AG04449 (cell line): ENCODE measurements at regions not wholly inside any gene's neighbourhood (a gene's known extent, or its start where the extent isn't known, plus 50 kb on each side); places are given as distances from the start of the nearest gene placed in this dataset.

Experiments
- CTCF ChIA-PET: fragments of 350-600 bp; formaldehyde crosslinking; extraction: SDS; loops from one replicate; lab custom pipeline; 2021; ENCODE audit warnings: antibody characterized with exemption; lab: Yijun Ruan, JAX
- POLR2A ChIA-PET: fragments of 400-600, 350-600 bp; formaldehyde crosslinking; extraction: SDS; loops from one replicate; lab custom pipeline; 2020; ENCODE audit warnings: antibody characterized with exemption, inconsistent platforms; lab: Yijun Ruan, JAX
- DNase-seq: peaks from one replicate; pipeline ENCODE4 v3.0.0-alpha.2; 2010; ENCODE audit warnings: low read depth, low spot score
- H3K4me3 ChIP-seq: 2 replicates; pipeline ENCODE4 v1.5.1; 2011; ENCODE audit warnings: low read depth, mild to moderate bottlenecking, control low read depth, low read length
- TF ChIP-seq, protein P1 (sequence below): IDR thresholded peaks from one replicate; pipeline ENCODE4 v1.5.1; 2011; ENCODE audit warnings: mild to moderate bottlenecking, moderate library complexity, low read length, control low read depth, inconsistent platforms; ENCODE audit not compliant: insufficient read depth; ENCODE audit errors: missing control alignments

DNA sequence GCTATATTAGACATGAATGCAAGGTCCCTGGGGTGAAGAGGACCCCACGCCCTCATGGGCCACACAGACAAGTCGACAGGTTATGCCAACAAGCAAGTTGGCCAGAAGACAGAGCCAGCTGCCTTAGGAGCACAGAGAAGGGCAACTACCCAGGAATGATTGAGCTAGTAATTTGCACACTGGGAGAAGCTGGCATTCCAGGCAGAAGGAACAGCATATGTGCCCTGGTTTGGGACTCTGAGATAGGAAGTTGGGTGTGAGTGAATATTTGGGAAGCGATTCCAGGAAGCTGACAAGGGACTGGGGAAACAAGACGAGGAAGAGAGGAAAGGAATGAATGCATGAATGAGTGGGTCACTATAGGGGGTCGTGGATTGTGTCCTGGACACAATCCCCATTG lies 203.7 kb upstream of the CDH5 start:
- no peak for DNase-seq
- POLR2A ChIA-PET: interaction anchor here (1.0 kb wide), 1 partner anchor 10 kb away, joined by 4 read pairs; no protein-coding TSS in a partner anchor

DNA sequence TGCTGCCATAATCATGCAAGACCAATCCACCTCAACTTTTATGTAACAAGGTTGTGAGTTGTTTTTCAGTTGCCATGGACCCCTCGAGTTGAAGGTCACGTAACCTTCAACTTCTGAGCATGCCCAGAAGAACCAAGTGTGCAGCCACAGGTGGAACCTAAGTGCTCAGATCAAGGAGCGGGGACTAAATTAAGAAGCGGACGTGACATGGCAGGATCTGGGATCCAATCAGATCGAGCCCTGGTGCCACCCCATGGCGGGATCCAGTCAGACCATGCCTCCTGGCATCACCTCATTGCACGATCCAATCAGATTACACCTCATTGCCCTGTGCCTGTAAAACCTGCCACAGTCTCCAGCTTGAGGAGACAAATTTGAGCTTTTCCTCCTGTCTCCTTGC lies 204.5 kb upstream of the CDH5 start:
- no peak for DNase-seq
- CTCF ChIA-PET: no interaction called here
- POLR2A ChIA-PET: no interaction called here

More for the DNA sequence above, 203.7 kb upstream of the CDH5 start:
- H3K4me3 ChIP-seq: no peak overlapping the region
- CTCF ChIA-PET: no interaction called here
- TF ChIP-seq, protein P1, sequence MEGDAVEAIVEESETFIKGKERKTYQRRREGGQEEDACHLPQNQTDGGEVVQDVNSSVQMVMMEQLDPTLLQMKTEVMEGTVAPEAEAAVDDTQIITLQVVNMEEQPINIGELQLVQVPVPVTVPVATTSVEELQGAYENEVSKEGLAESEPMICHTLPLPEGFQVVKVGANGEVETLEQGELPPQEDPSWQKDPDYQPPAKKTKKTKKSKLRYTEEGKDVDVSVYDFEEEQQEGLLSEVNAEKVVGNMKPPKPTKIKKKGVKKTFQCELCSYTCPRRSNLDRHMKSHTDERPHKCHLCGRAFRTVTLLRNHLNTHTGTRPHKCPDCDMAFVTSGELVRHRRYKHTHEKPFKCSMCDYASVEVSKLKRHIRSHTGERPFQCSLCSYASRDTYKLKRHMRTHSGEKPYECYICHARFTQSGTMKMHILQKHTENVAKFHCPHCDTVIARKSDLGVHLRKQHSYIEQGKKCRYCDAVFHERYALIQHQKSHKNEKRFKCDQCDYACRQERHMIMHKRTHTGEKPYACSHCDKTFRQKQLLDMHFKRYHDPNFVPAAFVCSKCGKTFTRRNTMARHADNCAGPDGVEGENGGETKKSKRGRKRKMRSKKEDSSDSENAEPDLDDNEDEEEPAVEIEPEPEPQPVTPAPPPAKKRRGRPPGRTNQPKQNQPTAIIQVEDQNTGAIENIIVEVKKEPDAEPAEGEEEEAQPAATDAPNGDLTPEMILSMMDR: no peak

DNA sequence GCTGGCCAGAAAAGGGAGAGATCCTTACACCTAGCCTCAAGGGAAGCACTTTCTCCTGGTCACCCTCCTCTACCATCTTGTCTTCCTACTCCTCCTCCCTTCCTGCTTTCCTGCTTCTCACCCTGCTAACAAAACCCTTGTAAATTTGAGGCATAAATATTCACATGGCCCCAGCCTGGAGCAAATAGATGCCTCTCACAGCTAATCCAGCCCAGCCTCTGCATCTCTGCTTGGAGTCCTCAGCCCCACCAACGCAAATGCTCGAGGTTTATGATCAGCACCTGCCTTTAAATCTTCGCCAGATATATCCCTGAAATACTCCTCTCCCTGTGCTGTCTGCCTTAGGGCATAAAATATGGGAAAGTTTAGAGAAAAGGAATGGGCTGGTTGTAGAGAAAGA lies 205.2 kb upstream of the CDH5 start:
- H3K4me3 ChIP-seq: no peak overlapping the region
- CTCF ChIA-PET: no interaction called here
- no peak for DNase-seq
- TF ChIP-seq, protein P1: no peak
- POLR2A ChIA-PET: no interaction called here

More for the DNA sequence above, 204.5 kb upstream of the CDH5 start:
- TF ChIP-seq, protein P1: no peak
- H3K4me3 ChIP-seq: no peak overlapping the region

DNA sequence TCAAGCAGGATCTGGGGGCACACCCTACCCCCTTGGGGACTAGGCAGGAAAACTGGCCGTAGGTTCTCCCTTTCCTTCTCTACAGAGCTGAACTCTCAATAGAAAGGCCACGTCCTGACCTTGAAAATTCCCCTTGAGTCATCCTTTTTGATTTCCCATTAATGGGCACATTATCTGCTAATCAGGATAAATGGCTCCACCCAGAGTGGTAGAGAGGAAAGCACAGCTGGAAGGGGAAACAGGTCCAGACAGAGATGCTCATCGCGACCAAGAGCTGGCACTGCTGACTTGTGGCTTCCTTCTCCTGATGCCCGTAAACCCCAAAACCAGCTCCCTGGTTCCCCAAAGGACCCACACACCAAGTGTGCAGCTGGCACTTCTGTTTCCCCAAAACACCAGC lies 206.5 kb upstream of the CDH5 start:
- ChIA-PET CTCF (interaction anchor here (0.9 kb wide), 2 partner anchors 20 to 116 kb away, joined by 3 read pairs; no protein-coding TSS in a partner anchor), POLR2A (no interaction called here)
- no peak overlapping the region for H3K4me3 ChIP-seq
- DNase-seq: no peak
- TF ChIP-seq, protein P1: no peak

DNA sequence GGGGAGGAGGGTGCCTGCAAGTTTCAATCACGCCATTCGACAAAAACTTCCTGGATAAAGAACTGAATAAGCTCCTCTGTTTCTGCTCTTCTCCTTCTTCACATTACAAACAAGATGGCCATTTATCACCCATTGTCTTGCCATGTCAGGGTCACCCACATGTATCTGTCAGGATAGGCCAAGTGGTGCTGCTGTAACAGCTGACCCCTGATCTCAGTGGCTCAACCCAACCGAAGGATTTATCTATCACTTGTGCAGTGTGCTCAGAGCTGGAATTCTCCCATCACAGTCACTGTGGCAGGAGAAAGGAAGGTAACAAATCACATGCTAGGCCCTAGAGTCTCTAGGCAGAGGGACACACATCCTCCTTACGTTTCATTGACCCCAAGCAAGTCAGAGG lies 210.0 kb upstream of the CDH5 start:
- DNase-seq: no peak
- ChIA-PET CTCF (interaction anchor here (0.9 to 1.4 kb wide), 2 partner anchors 24 to 29 kb away, joined by 3 to 4 read pairs; no protein-coding TSS in a partner anchor), POLR2A (no interaction called here)
- H3K4me3 ChIP-seq: no peak overlapping the region
- TF ChIP-seq, protein P1: no peak

DNA sequence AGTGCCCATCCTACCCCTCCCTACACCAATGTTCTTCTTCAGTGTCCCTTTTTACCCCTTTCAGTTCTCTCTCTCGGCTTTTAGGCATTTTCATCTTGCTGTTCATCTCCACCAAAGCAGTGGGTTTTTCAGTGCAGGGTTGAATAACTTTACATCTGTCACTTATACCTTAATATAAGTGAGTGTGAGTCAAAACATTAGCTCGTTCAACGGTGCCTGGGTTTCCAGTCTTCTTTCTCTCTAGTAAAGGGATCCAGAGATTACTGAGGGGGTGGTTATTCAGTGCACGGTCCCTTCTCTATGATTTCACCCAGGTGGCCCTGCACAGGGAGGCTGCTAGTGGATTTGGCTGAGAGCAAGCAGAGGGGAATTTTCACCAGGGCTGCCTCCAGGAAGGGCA lies 210.6 kb upstream of the CDH5 start:
- DNase-seq: no peak
- TF ChIP-seq, protein P1: no peak
- CTCF ChIA-PET: interaction anchor here (1.4 kb wide), 1 partner anchor 24 kb away, joined by 4 read pairs; no protein-coding TSS in a partner anchor

More for the DNA sequence above, 210.6 kb upstream of the CDH5 start:
- POLR2A ChIA-PET: no interaction called here
- H3K4me3 ChIP-seq: no peak overlapping the region
